H1 (cell line): ENCODE measurements at regions not wholly inside any gene's neighbourhood (a gene's known extent, or its start where the extent isn't known, plus 50 kb on each side); places are given as distances from the start of the nearest gene placed in this dataset.

Source experiments
- CTCF ChIA-PET: fragments of 300-600 bp; sonication (Branson Sonifier 250); formaldehyde crosslinking; loops from one replicate; lab custom pipeline; 2021; ENCODE audit not compliant: partially characterized antibody; lab: Charles Lee
- POLR2A ChIA-PET: fragments of 300-600 bp; sonication (Branson Sonifier 250); formaldehyde crosslinking; loops from one replicate; lab custom pipeline; 2021; ENCODE audit warnings: inconsistent platforms; ENCODE audit not compliant: partially characterized antibody; lab: Charles Lee
- DNase-seq, 2 experiments: peaks; one replicate each; pipeline versions ENCODE4 v3.0.0 to v3.0.0-alpha.2; 2010 to 2022; ENCODE audit warnings: low spot score in 2 of 2, low read depth in 1 of 2, mixed read lengths in 1 of 2
- FAIRE-seq: peaks from 2 replicates; lab custom pipeline; 2011; peaks lifted over from hg19 to GRCh38; lab: Jason Lieb, UNC
- H2AFZ ChIP-seq: 2 replicates; pipeline ENCODE4 v1.8.1; 2012; ENCODE audit warnings: low read length, inconsistent platforms
- H2AK5ac ChIP-seq: 2 replicates; pipeline ENCODE4 v1.6.1; 2013; ENCODE audit warnings: low read depth, low read length
- H2BK120ac ChIP-seq: replicated peaks from 2 replicates; pipeline ENCODE3; 2013; ENCODE audit warnings: low read depth, low read length, inconsistent platforms
- H2BK12ac ChIP-seq: 2 replicates; pipeline ENCODE4 v1.6.1; 2013; ENCODE audit warnings: low read depth, low read length
- H2BK15ac ChIP-seq: 2 replicates; pipeline ENCODE4 v1.6.1; 2013; ENCODE audit warnings: low read length
- H2BK20ac ChIP-seq: 2 replicates; pipeline ENCODE4 v1.6.1; 2013; ENCODE audit warnings: low read length
- H2BK5ac ChIP-seq: 2 replicates; pipeline ENCODE4 v1.6.1; 2013; ENCODE audit warnings: low read depth, low read length
- H3K14ac ChIP-seq: 2 replicates; pipeline ENCODE4 v1.6.1; 2013; ENCODE audit warnings: inconsistent platforms; ENCODE audit not compliant: insufficient read length
- H3K18ac ChIP-seq: 2 replicates; pipeline ENCODE4 v1.6.1; 2013; ENCODE audit warnings: low read length; ENCODE audit errors: extremely low read depth
- H3K23ac ChIP-seq: 2 replicates; pipeline ENCODE4 v1.6.1; 2013; ENCODE audit warnings: inconsistent platforms; ENCODE audit not compliant: insufficient read length
- H3K23me2 ChIP-seq: 2 replicates; pipeline ENCODE4 v1.6.1; 2013; ENCODE audit warnings: low read depth, low read length
- H3K27ac ChIP-seq: 2 replicates; pipeline ENCODE4 v1.6.1; 2011; ENCODE audit warnings: low read depth, low read length, inconsistent platforms
- H3K27me3 ChIP-seq, 4 experiments: replicated peaks in 1 of 4; 1 replicate in 1 of 4; 2 replicates in 3 of 4; pipeline versions ENCODE4 v1.6.1 to v1.8.1; 2011 to 2013; ENCODE audit warnings: low read length in 3 of 4, mild to moderate bottlenecking in 3 of 4, inconsistent platforms in 2 of 4, mixed read lengths in 2 of 4, moderate library complexity in 1 of 4; ENCODE audit not compliant: control insufficient read depth in 3 of 4, insufficient read depth in 3 of 4; ENCODE audit errors: extremely low read depth in 1 of 4
- H3K36me3 ChIP-seq, 4 experiments: 2 replicates each; pipeline versions ENCODE4 v1.6.1 to v1.8.1; 2011 to 2013; ENCODE audit warnings: mild to moderate bottlenecking in 4 of 4, low read length in 3 of 4, moderate library complexity in 2 of 4, control low read depth in 1 of 4, inconsistent platforms in 1 of 4; ENCODE audit not compliant: insufficient read depth in 4 of 4, control insufficient read depth in 2 of 4
- H3K4ac ChIP-seq: replicated peaks from 2 replicates; pipeline ENCODE3; 2013; ENCODE audit warnings: low read length, low read depth, mixed read lengths, inconsistent platforms; ENCODE audit not compliant: insufficient read length
- H3K4me1 ChIP-seq, 4 experiments: replicated peaks in 1 of 4; 1 replicate in 1 of 4; 2 replicates in 3 of 4; pipeline versions ENCODE4 v1.6.1 to v1.8.1; 2011 to 2013; ENCODE audit warnings: low read length in 3 of 4, inconsistent platforms in 2 of 4, mixed read lengths in 1 of 4; ENCODE audit not compliant: insufficient read depth in 4 of 4, control insufficient read depth in 3 of 4
- H3K4me2 ChIP-seq, 2 experiments: 2 replicates each; pipeline versions ENCODE4 v1.6.1 to v1.8.1; 2011 to 2013; ENCODE audit warnings: low read depth in 2 of 2, low read length in 2 of 2, control low read depth in 1 of 2, inconsistent platforms in 1 of 2, mild to moderate bottlenecking in 1 of 2; ENCODE audit not compliant: insufficient read depth in 1 of 2
- H3K4me3 ChIP-seq, 4 experiments: fragments of 200-600, 300-600 bp in 1 of 4; sonication (generic), shearing (Covaris generic), sonication (Bioruptor Twin) in 1 of 4; 2 replicates each; pipeline versions ENCODE4 v1.5.1 to v1.8.1; 2011 to 2016; ENCODE audit warnings: low read length in 4 of 4, low read depth in 3 of 4, control low read depth in 2 of 4, inconsistent platforms in 2 of 4, mild to moderate bottlenecking in 2 of 4, mixed read lengths in 1 of 4, moderate library complexity in 1 of 4; ENCODE audit not compliant: insufficient read depth in 2 of 4; ENCODE audit errors: extremely low read depth in 1 of 4
- H3K56ac ChIP-seq: replicated peaks from 2 replicates; pipeline ENCODE3; 2013; ENCODE audit warnings: low read depth, mild to moderate bottlenecking, mixed read lengths, low read length, inconsistent platforms; ENCODE audit not compliant: insufficient read length
- H3K79me1 ChIP-seq: 2 replicates; pipeline ENCODE4 v1.6.1; 2013; ENCODE audit warnings: low read depth, low read length, control low read depth
- H3K79me2 ChIP-seq, 2 experiments: 2 replicates each; pipeline versions ENCODE4 v1.6.1 to v1.8.1; 2012 to 2013; ENCODE audit warnings: low read length in 2 of 2, mild to moderate bottlenecking in 2 of 2, inconsistent platforms in 1 of 2; ENCODE audit not compliant: insufficient read depth in 2 of 2, control insufficient read depth in 1 of 2
- H3K9ac ChIP-seq, 4 experiments: replicated peaks in 1 of 4; 1 replicate in 1 of 4; 2 replicates in 3 of 4; pipeline versions ENCODE4 v1.6.1 to v1.8.1; 2011 to 2013; ENCODE audit warnings: low read depth in 3 of 4, low read length in 3 of 4, control low read depth in 2 of 4, mild to moderate bottlenecking in 2 of 4, moderate library complexity in 2 of 4, inconsistent platforms in 1 of 4; ENCODE audit errors: extremely low read depth in 1 of 4
- H3K9me3 ChIP-seq, 2 experiments: 2 replicates each; pipeline versions ENCODE4 v1.6.1 to v1.8.1; 2012 to 2013; ENCODE audit warnings: mild to moderate bottlenecking in 2 of 2, moderate library complexity in 2 of 2, control low read depth in 1 of 2, inconsistent platforms in 1 of 2, low read depth in 1 of 2, low read length in 1 of 2, mixed read lengths in 1 of 2; ENCODE audit not compliant: insufficient read depth in 2 of 2
- H4K20me1 ChIP-seq, 2 experiments: replicated peaks in 1 of 2; 2 replicates each; pipeline versions ENCODE3 to v1.8.1; 2011 to 2013; ENCODE audit warnings: inconsistent platforms in 2 of 2, low read length in 2 of 2, mild to moderate bottlenecking in 1 of 2; ENCODE audit not compliant: insufficient read depth in 2 of 2, control insufficient read depth in 1 of 2
- H4K5ac ChIP-seq: 2 replicates; pipeline ENCODE4 v1.6.1; 2013; ENCODE audit warnings: low read length, low read depth, mixed read lengths, inconsistent platforms; ENCODE audit not compliant: insufficient read length
- H4K8ac ChIP-seq: 2 replicates; pipeline ENCODE4 v1.8.0; 2013; ENCODE audit warnings: mild to moderate bottlenecking, moderate library complexity, low read length, inconsistent platforms; ENCODE audit not compliant: insufficient read depth; ENCODE audit errors: extremely low read depth
- H4K91ac ChIP-seq: replicated peaks from 2 replicates; pipeline ENCODE3; 2013; ENCODE audit warnings: low read length, mixed read lengths, inconsistent platforms; ENCODE audit not compliant: insufficient read length
- CBX5 ChIP-seq: fragments of 300-800, 300-1000 bp; sonication (generic); IDR thresholded peaks from 2 replicates; pipeline ENCODE4 v1.7.1; 2016; ENCODE audit warnings: antibody characterized with exemption, low read length, low read depth
- CHD1 ChIP-seq: IDR thresholded peaks from 2 replicates; pipeline ENCODE4 v1.6.1; 2012; ENCODE audit warnings: low read depth, low read length, improper control_type of control experiment
- MAFK ChIP-seq: IDR thresholded peaks from 2 replicates; pipeline ENCODE4 v1.6.1; 2012; ENCODE audit warnings: low read depth, mild to moderate bottlenecking, improper control_type of control experiment, low read length
- NRF1 ChIP-seq: IDR thresholded peaks from 2 replicates; pipeline ENCODE4 v1.6.1; 2011; ENCODE audit warnings: mild to moderate bottlenecking, low read depth, low read length, improper control_type of control experiment
- RAD21 ChIP-seq, 2 experiments: IDR thresholded peaks in 1 of 2; conservative IDR thresholded peaks in 1 of 2; 2 replicates each; pipeline ENCODE4 v1.6.1; 2011; ENCODE audit warnings: low read depth in 2 of 2, low read length in 2 of 2, improper control_type of control experiment in 1 of 2, inconsistent platforms in 1 of 2, mild to moderate bottlenecking in 1 of 2, moderate library complexity in 1 of 2
- SAP30 ChIP-seq: fragments of 300-600 bp; sonication (generic); IDR thresholded peaks from 2 replicates; pipeline ENCODE4 v1.7.1; 2012; ENCODE audit warnings: low read length, moderate library complexity, mild to moderate bottlenecking, inconsistent platforms; ENCODE audit not compliant: insufficient read depth, insufficient replicate concordance
- SP1 ChIP-seq: IDR thresholded peaks from 2 replicates; pipeline ENCODE4 v1.6.1; 2011; ENCODE audit warnings: low read depth, low read length
- SRF ChIP-seq: IDR thresholded peaks from 2 replicates; pipeline ENCODE4 v1.6.1; 2011; ENCODE audit warnings: mild to moderate bottlenecking, low read depth, low read length, moderate library complexity
- TBP ChIP-seq: IDR thresholded peaks from 2 replicates; pipeline ENCODE4 v1.6.1; 2011; ENCODE audit warnings: low read depth, low read length, improper control_type of control experiment
- TCF12 ChIP-seq: IDR thresholded peaks from 2 replicates; pipeline ENCODE4 v1.6.1; 2011; ENCODE audit warnings: low read depth, mild to moderate bottlenecking, low read length
- ZNF274 ChIP-seq: IDR thresholded peaks from 2 replicates; pipeline ENCODE4 v1.7.0; 2012; ENCODE audit warnings: low read length, borderline replicate concordance; ENCODE audit errors: extremely low read depth
- WGBS, 2 experiments: shearing (Covaris generic) in 1 of 2; methylation state at CpG; one replicate each; pipeline versions ENCODE4 v1.1.6 to v1.1.7; 2013 to 2015; ENCODE audit warnings: low lambda C conversion rate in 2 of 2, mixed read lengths in 2 of 2, inconsistent platforms in 1 of 2, low coverage in 1 of 2, missing lambda C conversion rate in 1 of 2; ENCODE audit not compliant: insufficient replicate concordance in 2 of 2, insufficient coverage in 1 of 2, insufficient read length in 1 of 2; ENCODE audit errors: extremely low coverage in 1 of 2, missing lambda C conversion rate in 1 of 2; 5-methylcytosine and 5-hydroxymethylcytosine counted together
- TF ChIP-seq, protein P1 (sequence below): IDR thresholded peaks from 2 replicates; pipeline ENCODE4 v1.6.1; 2012; ENCODE audit warnings: inconsistent platforms
- TF ChIP-seq, protein P2 (sequence below): IDR thresholded peaks from 2 replicates; pipeline ENCODE4 v1.6.1; 2012; ENCODE audit warnings: low read length, inconsistent platforms

DNA sequence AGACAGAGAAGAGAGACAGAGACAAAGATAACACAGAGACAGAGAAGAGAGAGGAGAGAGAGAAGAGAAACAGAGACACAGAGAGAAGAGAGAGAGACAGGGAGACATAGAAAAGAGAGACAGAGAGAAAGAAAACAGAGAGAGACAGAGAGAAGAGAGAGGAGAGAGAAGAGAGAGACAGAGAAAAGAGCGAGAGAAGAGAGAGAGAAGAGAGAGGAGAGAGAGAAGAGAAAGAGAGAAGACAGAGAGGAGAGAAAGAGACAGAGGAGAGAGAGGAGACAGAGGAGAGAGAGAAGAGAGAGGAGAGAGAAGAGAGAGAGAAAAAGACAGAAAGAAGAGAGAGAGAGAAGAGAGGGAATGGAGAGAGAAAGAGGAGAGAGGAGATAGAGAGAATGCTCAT lies 601.1 kb upstream of the PRKX start:
- no peak overlapping the region for H3K27ac ChIP-seq
- H3K9ac ChIP-seq: no peak overlapping the region
- no peak overlapping the region for H3K18ac ChIP-seq
- H3K27me3 ChIP-seq: no peaks in the 10 kb centered on the region
- H3K4me2 ChIP-seq: no peak overlapping the region
- H3K79me1 ChIP-seq: no peaks in the 10 kb centered on the region
- H4K20me1 ChIP-seq: no peaks in the 10 kb centered on the region
- H2AK5ac ChIP-seq: no peak overlapping the region
- DNase-seq (no peak), FAIRE-seq (no peak)
- H3K36me3 ChIP-seq: no peaks in the 10 kb centered on the region
- H2AFZ ChIP-seq: no peak overlapping the region
- H3K79me2 ChIP-seq: no peaks in the 10 kb centered on the region
- no peak overlapping the region for H3K4ac ChIP-seq
- TF ChIP-seq RAD21 (IDR thresholded peaks at IDR 0.05 in 1 of 2, conservative IDR thresholded peaks at IDR 0.05 in 1 of 2; ENCODE audit: low read depth in 2 of 2, low read length in 2 of 2) (no peak), SAP30 (no peak), CHD1 (no peak), ZNF274 (no peak), MAFK (no peak), SP1 (no peak), SRF (no peak), CBX5 (no peak), TCF12 (no peak), NRF1 (no peak), TBP (no peak)
- TF ChIP-seq, protein P1, sequence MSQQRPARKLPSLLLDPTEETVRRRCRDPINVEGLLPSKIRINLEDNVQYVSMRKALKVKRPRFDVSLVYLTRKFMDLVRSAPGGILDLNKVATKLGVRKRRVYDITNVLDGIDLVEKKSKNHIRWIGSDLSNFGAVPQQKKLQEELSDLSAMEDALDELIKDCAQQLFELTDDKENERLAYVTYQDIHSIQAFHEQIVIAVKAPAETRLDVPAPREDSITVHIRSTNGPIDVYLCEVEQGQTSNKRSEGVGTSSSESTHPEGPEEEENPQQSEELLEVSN: no peak
- TF ChIP-seq, protein P2, sequence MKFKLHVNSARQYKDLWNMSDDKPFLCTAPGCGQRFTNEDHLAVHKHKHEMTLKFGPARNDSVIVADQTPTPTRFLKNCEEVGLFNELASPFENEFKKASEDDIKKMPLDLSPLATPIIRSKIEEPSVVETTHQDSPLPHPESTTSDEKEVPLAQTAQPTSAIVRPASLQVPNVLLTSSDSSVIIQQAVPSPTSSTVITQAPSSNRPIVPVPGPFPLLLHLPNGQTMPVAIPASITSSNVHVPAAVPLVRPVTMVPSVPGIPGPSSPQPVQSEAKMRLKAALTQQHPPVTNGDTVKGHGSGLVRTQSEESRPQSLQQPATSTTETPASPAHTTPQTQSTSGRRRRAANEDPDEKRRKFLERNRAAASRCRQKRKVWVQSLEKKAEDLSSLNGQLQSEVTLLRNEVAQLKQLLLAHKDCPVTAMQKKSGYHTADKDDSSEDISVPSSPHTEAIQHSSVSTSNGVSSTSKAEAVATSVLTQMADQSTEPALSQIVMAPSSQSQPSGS: no peak
- 0 out of 7 replicates have a peak, but pooled peaks cover 0 to 5% (median 0%) of the 10 kb centered on the region in 4 experiments for H3K4me1 ChIP-seq
- no peak overlapping the region for H4K5ac ChIP-seq
- H2BK20ac ChIP-seq: no peak overlapping the region
- no peak overlapping the region for H2BK15ac ChIP-seq
- no peak overlapping the region for H3K14ac ChIP-seq
- H3K23ac ChIP-seq: no peak overlapping the region
- H4K8ac ChIP-seq: no peak overlapping the region
- ChIA-PET POLR2A (no interaction called here), CTCF (no interaction called here)
- no peak overlapping the region for H4K91ac ChIP-seq
- no peaks in the 10 kb centered on the region for H3K9me3 ChIP-seq
- no peak overlapping the region for H3K4me3 ChIP-seq
- H3K23me2 ChIP-seq: no peaks in the 10 kb centered on the region
- no peak overlapping the region for H3K56ac ChIP-seq
- WGBS, 2 experiments: 45% methylated on average over 1 of the region's 1 CpG; no CpG with 5 or more reads in 1 of the 2 experiments
- no peak overlapping the region for H2BK12ac ChIP-seq
- no peak overlapping the region for H2BK120ac ChIP-seq
- H2BK5ac ChIP-seq: no peak overlapping the region
